KMS-11 (cell line): ENCODE measurements at regions not wholly inside any gene's neighbourhood (a gene's known extent, or its start where the extent isn't known, plus 50 kb on each side); places are given as distances from the start of the nearest gene placed in this dataset.

Experiments
- H2AFZ ChIP-seq: fragments of 200-600 bp; sonication (generic); 2 replicates; pipeline ENCODE4 v1.6.1; 2016; ENCODE audit warnings: antibody characterized with exemption, mixed run types, low read depth
- H3K27ac ChIP-seq: fragments of 200-600 bp; sonication (generic); 2 replicates; pipeline ENCODE4 v1.6.1; 2016; ENCODE audit warnings: mild to moderate bottlenecking, mixed run types
- H3K27me3 ChIP-seq: fragments of 200-600 bp; sonication (generic); 2 replicates; pipeline ENCODE4 v1.6.1; 2017; ENCODE audit warnings: mild to moderate bottlenecking, low read depth, mixed run types, moderate library complexity; ENCODE audit not compliant: insufficient read depth
- H3K36me3 ChIP-seq: fragments of 200-600 bp; sonication (generic); 2 replicates; pipeline ENCODE4 v1.6.1; 2017; ENCODE audit warnings: mild to moderate bottlenecking, mixed run types; ENCODE audit not compliant: insufficient read depth
- H3K4me1 ChIP-seq: fragments of 200-600 bp; sonication (generic); 2 replicates; pipeline ENCODE4 v1.6.1; 2016; ENCODE audit warnings: mild to moderate bottlenecking, low read depth, mixed run types; ENCODE audit not compliant: poor library complexity, severe bottlenecking
- H3K4me2 ChIP-seq: fragments of 200-600 bp; sonication (generic); 2 replicates; pipeline ENCODE4 v1.7.0; 2016; ENCODE audit warnings: mild to moderate bottlenecking, mixed run types
- H3K4me3 ChIP-seq: fragments of 200-600 bp; sonication (generic); IDR thresholded peaks from 2 replicates; pipeline ENCODE4 v1.6.1; 2017; ENCODE audit warnings: low read depth, low read length, mixed read lengths; ENCODE audit not compliant: insufficient read depth
- H3K79me2 ChIP-seq: fragments of 200-600 bp; sonication (generic); 2 replicates; pipeline ENCODE4 v1.6.1; 2016; ENCODE audit warnings: low read depth, mixed run types; ENCODE audit not compliant: insufficient read depth
- H3K9ac ChIP-seq: fragments of 200-600 bp; sonication (generic); 2 replicates; pipeline ENCODE4 v1.6.1; 2016; ENCODE audit warnings: mild to moderate bottlenecking, mixed run types
- H4K20me1 ChIP-seq: fragments of 200-600 bp; sonication (generic); 2 replicates; pipeline ENCODE4 v1.6.1; 2016; ENCODE audit warnings: mild to moderate bottlenecking, mixed run types; ENCODE audit not compliant: insufficient read depth
- TF ChIP-seq, protein P1 (sequence below): fragments of 200-600 bp; sonication (generic); conservative IDR thresholded peaks from 2 replicates; pipeline ENCODE4 v1.6.1; 2017; ENCODE audit warnings: low read depth, mild to moderate bottlenecking, antibody characterized with exemption, low read length, moderate library complexity, mixed read lengths

DNA sequence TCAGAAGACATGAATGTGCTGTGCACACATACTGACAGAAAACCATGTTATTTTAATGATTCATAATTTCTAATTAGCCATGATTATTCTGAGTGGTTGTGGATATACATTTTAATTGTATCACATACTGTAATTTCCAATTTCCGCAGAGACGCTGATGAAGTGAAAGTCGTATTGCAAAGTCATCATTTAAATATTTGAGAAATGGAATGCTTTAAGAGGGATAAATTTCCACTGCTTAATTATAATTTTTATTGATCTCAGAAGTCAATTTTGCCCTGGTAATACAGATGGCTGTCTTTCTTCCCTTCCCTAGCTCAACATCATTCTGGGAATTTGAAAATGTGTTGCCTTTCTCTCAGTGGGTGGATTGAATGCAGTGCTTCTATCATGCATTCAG, 819.3 kb downstream of the ROBO2 start:
- Histone ChIP-seq H3K27me3 (no peaks in the 10 kb centered on the region), H3K4me1 (no peaks in the 10 kb centered on the region), H3K4me2 (no peak overlapping the region), H2AFZ (no peak overlapping the region), H3K36me3 (no peaks in the 10 kb centered on the region), H3K79me2 (no peaks in the 10 kb centered on the region), H3K4me3 (no peak overlapping the region), H4K20me1 (no peaks in the 10 kb centered on the region), H3K9ac (no peak overlapping the region), H3K27ac (no peak overlapping the region)
- TF ChIP-seq, protein P1, sequence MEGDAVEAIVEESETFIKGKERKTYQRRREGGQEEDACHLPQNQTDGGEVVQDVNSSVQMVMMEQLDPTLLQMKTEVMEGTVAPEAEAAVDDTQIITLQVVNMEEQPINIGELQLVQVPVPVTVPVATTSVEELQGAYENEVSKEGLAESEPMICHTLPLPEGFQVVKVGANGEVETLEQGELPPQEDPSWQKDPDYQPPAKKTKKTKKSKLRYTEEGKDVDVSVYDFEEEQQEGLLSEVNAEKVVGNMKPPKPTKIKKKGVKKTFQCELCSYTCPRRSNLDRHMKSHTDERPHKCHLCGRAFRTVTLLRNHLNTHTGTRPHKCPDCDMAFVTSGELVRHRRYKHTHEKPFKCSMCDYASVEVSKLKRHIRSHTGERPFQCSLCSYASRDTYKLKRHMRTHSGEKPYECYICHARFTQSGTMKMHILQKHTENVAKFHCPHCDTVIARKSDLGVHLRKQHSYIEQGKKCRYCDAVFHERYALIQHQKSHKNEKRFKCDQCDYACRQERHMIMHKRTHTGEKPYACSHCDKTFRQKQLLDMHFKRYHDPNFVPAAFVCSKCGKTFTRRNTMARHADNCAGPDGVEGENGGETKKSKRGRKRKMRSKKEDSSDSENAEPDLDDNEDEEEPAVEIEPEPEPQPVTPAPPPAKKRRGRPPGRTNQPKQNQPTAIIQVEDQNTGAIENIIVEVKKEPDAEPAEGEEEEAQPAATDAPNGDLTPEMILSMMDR, result no peak

DNA sequence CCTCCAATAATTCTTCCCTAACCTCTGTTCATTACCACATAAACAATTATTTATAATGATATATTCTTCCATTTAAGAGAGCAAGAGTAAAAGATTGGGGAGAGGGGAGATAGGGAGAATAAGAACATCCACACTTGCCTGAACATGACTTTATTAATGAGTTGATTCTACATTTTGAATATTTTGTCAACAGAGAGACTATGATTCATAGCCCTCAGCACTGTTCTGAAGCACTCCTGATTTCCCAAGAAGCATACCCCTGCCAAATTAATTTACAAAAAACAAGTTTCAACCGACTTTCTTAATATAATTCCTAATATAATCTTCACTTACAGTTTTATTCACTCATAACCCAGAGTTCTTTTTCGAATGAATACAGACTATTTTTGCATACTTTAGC, 828.8 kb downstream of the ROBO2 start:
- no peak overlapping the region for H3K4me3 ChIP-seq
- H2AFZ ChIP-seq, result no peak overlapping the region
- H3K36me3 ChIP-seq, result no peaks in the 10 kb centered on the region
- no peak overlapping the region for H3K27ac ChIP-seq
- H3K27me3 ChIP-seq, result no peaks in the 10 kb centered on the region
- H4K20me1 ChIP-seq, result no peaks in the 10 kb centered on the region
- H3K4me2 ChIP-seq, result no peak overlapping the region
- TF ChIP-seq, protein P1, result no peak
- H3K4me1 ChIP-seq, result no peaks in the 10 kb centered on the region
- H3K9ac ChIP-seq, result no peak overlapping the region
- no peaks in the 10 kb centered on the region for H3K79me2 ChIP-seq

DNA sequence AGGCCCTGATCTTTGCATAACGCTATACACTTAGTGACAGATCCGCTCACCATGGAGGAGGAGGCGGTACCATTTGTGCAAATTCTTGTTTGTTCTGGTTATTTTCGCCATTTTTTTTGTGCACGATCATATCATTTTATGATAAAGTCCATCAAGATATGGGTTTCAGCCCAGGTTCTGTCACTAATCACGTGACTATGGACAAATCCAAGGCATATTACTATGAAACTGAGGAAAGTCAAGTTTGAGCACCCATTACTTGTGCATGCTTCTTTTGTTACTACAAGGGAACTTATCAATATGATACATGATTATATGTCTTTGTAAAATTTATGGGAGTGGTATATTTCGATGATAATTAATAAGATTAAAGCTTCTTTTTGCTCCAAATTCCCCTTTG, 829.5 kb downstream of the ROBO2 start:
- no peak overlapping the region for H3K9ac ChIP-seq
- H3K79me2 ChIP-seq, result no peaks in the 10 kb centered on the region
- H4K20me1 ChIP-seq, result no peaks in the 10 kb centered on the region
- no peak overlapping the region for H3K27ac ChIP-seq
- H2AFZ ChIP-seq, result no peak overlapping the region
- H3K27me3 ChIP-seq, result no peaks in the 10 kb centered on the region
- H3K36me3 ChIP-seq, result no peaks in the 10 kb centered on the region
- TF ChIP-seq, protein P1, result no peak
- H3K4me3 ChIP-seq, result no peak overlapping the region
- H3K4me1 ChIP-seq, result no peaks in the 10 kb centered on the region
- H3K4me2 ChIP-seq, result no peak overlapping the region

DNA sequence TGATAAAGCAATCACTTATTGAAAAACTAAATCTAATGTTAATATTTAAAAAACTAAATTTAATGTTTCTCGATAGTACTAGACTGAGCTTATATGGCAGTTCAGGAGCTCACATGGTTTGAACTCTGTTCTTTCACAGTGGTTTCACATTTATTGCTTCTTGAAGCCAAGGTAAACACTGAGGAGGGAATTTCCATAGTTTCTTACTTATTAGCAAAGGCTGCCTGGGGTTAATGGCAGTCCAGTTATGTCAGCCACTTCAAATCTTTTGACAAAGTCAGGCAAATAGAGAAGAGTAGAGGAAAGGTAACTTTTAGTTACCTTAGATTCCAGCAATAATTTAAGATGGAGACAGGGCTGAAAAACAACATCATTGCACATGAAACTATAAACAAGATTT, 831.5 kb downstream of the ROBO2 start:
- H3K27ac ChIP-seq, result no peak overlapping the region
- no peaks in the 10 kb centered on the region for H3K4me1 ChIP-seq
- no peak overlapping the region for H3K4me3 ChIP-seq
- no peaks in the 10 kb centered on the region for H3K36me3 ChIP-seq
- H3K9ac ChIP-seq, result no peak overlapping the region
- no peak overlapping the region for H2AFZ ChIP-seq
- TF ChIP-seq, protein P1, result no peak
- no peaks in the 10 kb centered on the region for H3K27me3 ChIP-seq
- H3K4me2 ChIP-seq, result no peak overlapping the region
- no peaks in the 10 kb centered on the region for H3K79me2 ChIP-seq
- H4K20me1 ChIP-seq, result no peaks in the 10 kb centered on the region

DNA sequence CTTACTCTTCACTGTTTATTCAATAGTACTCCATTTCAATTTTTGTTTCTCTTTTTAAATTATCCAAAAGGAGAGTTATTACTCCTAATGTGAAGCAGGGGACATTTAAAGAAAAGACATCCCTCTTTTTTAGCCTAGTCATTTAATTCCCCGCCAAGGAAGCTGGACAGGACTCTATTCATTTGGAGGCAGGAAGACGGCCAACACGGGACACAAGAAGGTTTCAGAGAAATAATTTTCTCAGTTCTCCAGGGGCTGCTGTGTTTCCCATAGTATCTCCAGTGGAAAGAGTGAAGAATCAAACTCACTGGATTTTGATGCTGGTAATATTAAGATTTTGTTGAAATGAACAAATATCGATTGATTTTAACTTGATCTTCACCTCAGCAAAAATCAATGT, 833.7 kb downstream of the ROBO2 start:
- no peak overlapping the region for H3K27ac ChIP-seq
- H3K4me2 ChIP-seq, result no peak overlapping the region
- TF ChIP-seq, protein P1, result no peak
- H3K79me2 ChIP-seq, result no peaks in the 10 kb centered on the region
- no peaks in the 10 kb centered on the region for H3K27me3 ChIP-seq
- no peak overlapping the region for H3K4me3 ChIP-seq
- H3K9ac ChIP-seq, result no peak overlapping the region
- H4K20me1 ChIP-seq, result no peaks in the 10 kb centered on the region
- no peaks in the 10 kb centered on the region for H3K4me1 ChIP-seq
- H3K36me3 ChIP-seq, result no peaks in the 10 kb centered on the region
- H2AFZ ChIP-seq, result no peak overlapping the region
